Endothelial cell (in vitro differentiated cells): ENCODE measurements at regions not wholly inside any gene's neighbourhood (a gene's known extent, or its start where the extent isn't known, plus 50 kb on each side); places are given as distances from the start of the nearest gene placed in this dataset.

Source experiments
- DNase-seq: peaks from one replicate; pipeline ENCODE4 v3.0.0; 2021; ENCODE audit warnings: low spot score
- H3K27ac Mint-ChIP-seq: one replicate; pipeline ENCODE4 v1.8.0; 2021; ENCODE audit warnings: mixed read lengths, inconsistent platforms; ENCODE audit not compliant: unreplicated experiment
- H3K27me3 Mint-ChIP-seq: one replicate; pipeline ENCODE4 v1.8.0; 2021; ENCODE audit warnings: mild to moderate bottlenecking, moderate library complexity, mixed read lengths, inconsistent platforms; ENCODE audit not compliant: unreplicated experiment
- H3K36me3 Mint-ChIP-seq: one replicate; pipeline ENCODE4 v1.8.0; 2021; ENCODE audit warnings: mild to moderate bottlenecking, low read depth, mixed read lengths, inconsistent platforms; ENCODE audit not compliant: unreplicated experiment
- H3K4me1 Mint-ChIP-seq: one replicate; pipeline ENCODE4 v1.8.0; 2021; ENCODE audit warnings: mild to moderate bottlenecking, mixed read lengths, inconsistent platforms; ENCODE audit not compliant: unreplicated experiment
- H3K4me3 Mint-ChIP-seq: one replicate; pipeline ENCODE4 v1.8.0; 2021; ENCODE audit warnings: mild to moderate bottlenecking, mixed read lengths, inconsistent platforms; ENCODE audit not compliant: unreplicated experiment
- H3K9me3 Mint-ChIP-seq: one replicate; pipeline ENCODE4 v1.8.0; 2021; ENCODE audit warnings: mixed read lengths, inconsistent platforms; ENCODE audit not compliant: unreplicated experiment
- TF ChIP-seq, protein P1 (sequence below): fragments of 200-600 bp; sonication (generic); IDR thresholded peaks from one replicate; pipeline ENCODE4 v1.5.0; 2021; ENCODE audit warnings: antibody characterized with exemption; ENCODE audit not compliant: unreplicated experiment

DNA sequence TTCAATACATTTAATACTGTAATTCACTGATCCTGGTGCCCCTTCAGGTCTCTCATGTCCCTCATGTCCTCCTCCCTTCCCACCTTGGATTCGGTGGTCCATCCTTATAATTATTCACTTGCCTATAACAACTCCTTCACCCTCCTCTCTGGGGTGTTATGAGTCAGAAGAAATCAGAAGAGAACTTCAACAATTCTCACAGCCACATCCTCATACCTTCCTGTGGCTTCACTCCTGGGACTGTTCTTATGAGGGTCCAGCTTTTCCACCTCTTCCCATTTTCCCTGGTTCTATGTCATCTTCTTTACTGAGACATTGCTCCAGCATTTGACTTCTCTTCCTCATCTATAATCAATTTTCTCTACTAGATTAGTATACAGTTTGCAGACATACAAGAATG, 406.1 kb downstream of the NR2F1-AS1 start:
- peaks cover 8% of the 10 kb centered on the region for H3K4me1 Mint-ChIP-seq
- no peak for DNase-seq
- H3K36me3 Mint-ChIP-seq = no peaks in the 10 kb centered on the region
- H3K27ac Mint-ChIP-seq = no peak overlapping the region
- TF ChIP-seq, protein P1, sequence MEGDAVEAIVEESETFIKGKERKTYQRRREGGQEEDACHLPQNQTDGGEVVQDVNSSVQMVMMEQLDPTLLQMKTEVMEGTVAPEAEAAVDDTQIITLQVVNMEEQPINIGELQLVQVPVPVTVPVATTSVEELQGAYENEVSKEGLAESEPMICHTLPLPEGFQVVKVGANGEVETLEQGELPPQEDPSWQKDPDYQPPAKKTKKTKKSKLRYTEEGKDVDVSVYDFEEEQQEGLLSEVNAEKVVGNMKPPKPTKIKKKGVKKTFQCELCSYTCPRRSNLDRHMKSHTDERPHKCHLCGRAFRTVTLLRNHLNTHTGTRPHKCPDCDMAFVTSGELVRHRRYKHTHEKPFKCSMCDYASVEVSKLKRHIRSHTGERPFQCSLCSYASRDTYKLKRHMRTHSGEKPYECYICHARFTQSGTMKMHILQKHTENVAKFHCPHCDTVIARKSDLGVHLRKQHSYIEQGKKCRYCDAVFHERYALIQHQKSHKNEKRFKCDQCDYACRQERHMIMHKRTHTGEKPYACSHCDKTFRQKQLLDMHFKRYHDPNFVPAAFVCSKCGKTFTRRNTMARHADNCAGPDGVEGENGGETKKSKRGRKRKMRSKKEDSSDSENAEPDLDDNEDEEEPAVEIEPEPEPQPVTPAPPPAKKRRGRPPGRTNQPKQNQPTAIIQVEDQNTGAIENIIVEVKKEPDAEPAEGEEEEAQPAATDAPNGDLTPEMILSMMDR = no peak
- no peaks in the 10 kb centered on the region for H3K9me3 Mint-ChIP-seq
- H3K27me3 Mint-ChIP-seq = no peaks in the 10 kb centered on the region
- H3K4me3 Mint-ChIP-seq = no peak overlapping the region

GRCh38 chr5:93165559-93165958, 415.5 kb downstream of the NR2F1-AS1 start:
- Mint-ChIP-seq H3K27me3 (peaks cover 2% of the 10 kb centered on the region), H3K9me3 (no peaks in the 10 kb centered on the region)
- TF ChIP-seq, protein P1 = no peak

GRCh38 chr5:93164690-93165089, 416.3 kb downstream of the NR2F1-AS1 start:
- no peaks in the 10 kb centered on the region for H3K36me3 Mint-ChIP-seq
- TF ChIP-seq, protein P1 = no peak
- peaks cover 16% of the 10 kb centered on the region for H3K4me1 Mint-ChIP-seq
- no peak overlapping the region for H3K4me3 Mint-ChIP-seq
- no peaks in the 10 kb centered on the region for H3K9me3 Mint-ChIP-seq
- no peak overlapping the region for H3K27ac Mint-ChIP-seq
- DNase-seq = no peak
- peaks cover 2% of the 10 kb centered on the region for H3K27me3 Mint-ChIP-seq

More at GRCh38 chr5:93165559-93165958, 415.5 kb downstream of the NR2F1-AS1 start:
- no peak overlapping the region for H3K4me3 Mint-ChIP-seq
- H3K27ac Mint-ChIP-seq = no peak overlapping the region
- H3K36me3 Mint-ChIP-seq = no peaks in the 10 kb centered on the region
- peaks cover 16% of the 10 kb centered on the region for H3K4me1 Mint-ChIP-seq
- no peak for DNase-seq

- Mint-ChIP-seq H3K27ac (no peak overlapping the region), H3K36me3 (no peaks in the 10 kb centered on the region), H3K9me3 (no peaks in the 10 kb centered on the region), H3K27me3 (peaks cover 2% of the 10 kb centered on the region), H3K4me3 (no peak overlapping the region), H3K4me1 (peaks cover 16% of the 10 kb centered on the region)
- no peak for DNase-seq
- TF ChIP-seq, protein P1 = no peak
Measured at GRCh38 chr5:93163010-93163663, 417.9 kb downstream of the NR2F1-AS1 start.
